ENCODE measurements at regions not wholly inside any gene's neighbourhood (a gene's known extent, or its start where the extent isn't known, plus 50 kb on each side); places are given as distances from the start of the nearest gene placed in this dataset.

- TF ChIP-seq CTCF (IDR thresholded peaks at IDR 0.05) (no peak), POLR2AphosphoS5 (IDR thresholded peaks at IDR 0.05) (no peak), EP300 (IDR thresholded peaks at IDR 0.05) (no peak), POLR2A (IDR thresholded peaks at IDR 0.05) (no peak)
Observed at GRCh38 chr2:45276914-45277313, 267.7 kb upstream of the SIX2 start.
